ENCODE measurements at regions not wholly inside any gene's neighbourhood (a gene's known extent, or its start where the extent isn't known, plus 50 kb on each side); places are given as distances from the start of the nearest gene placed in this dataset.
"Not testable (repeated sequence)": the region's sequence is repeated elsewhere in the genome, so short reads cannot be mapped to it uniquely, and the experiment has no call there.

- H3K9me3 ChIP-seq (ENCODE audit: control insufficient read depth in 4 of 4, low read length in 3 of 4): no peaks in the 10 kb centered on the region
- H3K36me3 ChIP-seq (ENCODE audit: control insufficient read depth in 4 of 4, insufficient read depth in 3 of 4, low read depth in 1 of 4, low read length in 3 of 4): no peaks in the 10 kb centered on the region
- no peaks in the 10 kb centered on the region for H3K4me1 ChIP-seq (ENCODE audit: control insufficient read depth in 4 of 4, insufficient read depth in 4 of 4, low read length in 3 of 4)
- H3K4me3 ChIP-seq (ENCODE audit: low read depth in 1 of 3, low read length in 3 of 3): no peak overlapping the region
- no peak for DNase-seq (ENCODE audit: low spot score)
- H3K27ac ChIP-seq (ENCODE audit: low read depth in 1 of 2, low read length in 2 of 2): no peak overlapping the region
- TF ChIP-seq HNF4A (conservative IDR thresholded peaks at IDR 0.05) (no peak), YY1 (IDR thresholded peaks at IDR 0.05) (no peak), FOXA1 (IDR thresholded peaks at IDR 0.05) (no peak), NR2F2 (IDR thresholded peaks at IDR 0.05) (no peak), FOXA2 (IDR thresholded peaks at IDR 0.05) (no peak), HNF4G (IDR thresholded peaks at IDR 0.05) (no peak), TAF1 (conservative IDR thresholded peaks at IDR 0.05) (no peak), CTCF (IDR thresholded peaks at IDR 0.05; ENCODE audit: low read depth, low read length, missing input control) (no peak)
- TF ChIP-seq, protein P1, sequence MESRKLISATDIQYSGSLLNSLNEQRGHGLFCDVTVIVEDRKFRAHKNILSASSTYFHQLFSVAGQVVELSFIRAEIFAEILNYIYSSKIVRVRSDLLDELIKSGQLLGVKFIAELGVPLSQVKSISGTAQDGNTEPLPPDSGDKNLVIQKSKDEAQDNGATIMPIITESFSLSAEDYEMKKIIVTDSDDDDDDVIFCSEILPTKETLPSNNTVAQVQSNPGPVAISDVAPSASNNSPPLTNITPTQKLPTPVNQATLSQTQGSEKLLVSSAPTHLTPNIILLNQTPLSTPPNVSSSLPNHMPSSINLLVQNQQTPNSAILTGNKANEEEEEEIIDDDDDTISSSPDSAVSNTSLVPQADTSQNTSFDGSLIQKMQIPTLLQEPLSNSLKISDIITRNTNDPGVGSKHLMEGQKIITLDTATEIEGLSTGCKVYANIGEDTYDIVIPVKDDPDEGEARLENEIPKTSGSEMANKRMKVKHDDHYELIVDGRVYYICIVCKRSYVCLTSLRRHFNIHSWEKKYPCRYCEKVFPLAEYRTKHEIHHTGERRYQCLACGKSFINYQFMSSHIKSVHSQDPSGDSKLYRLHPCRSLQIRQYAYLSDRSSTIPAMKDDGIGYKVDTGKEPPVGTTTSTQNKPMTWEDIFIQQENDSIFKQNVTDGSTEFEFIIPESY (IDR thresholded peaks at IDR 0.05): no peak
- TF ChIP-seq, protein P2, sequence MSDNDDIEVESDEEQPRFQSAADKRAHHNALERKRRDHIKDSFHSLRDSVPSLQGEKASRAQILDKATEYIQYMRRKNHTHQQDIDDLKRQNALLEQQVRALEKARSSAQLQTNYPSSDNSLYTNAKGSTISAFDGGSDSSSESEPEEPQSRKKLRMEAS (IDR thresholded peaks at IDR 0.05): no peak
- WGBS: 90% methylated on average over 6 of the region's 6 CpGs
- H3K9ac ChIP-seq (ENCODE audit: low read depth in 1 of 2, low read length in 2 of 2): no peak overlapping the region
- no peaks in the 10 kb centered on the region for H3K27me3 ChIP-seq (ENCODE audit: control insufficient read depth in 4 of 4, insufficient read depth in 4 of 4, low read length in 3 of 4)
These were observed 153.3 kb downstream of the AVL9 start for GRCh38 chr7:32648408-32649156.

GRCh38 chr7:32645255-32645654 lies 150.0 kb downstream of the AVL9 start:
- not testable (repeated sequence) for H3K36me3 ChIP-seq (ENCODE audit: control insufficient read depth in 4 of 4, insufficient read depth in 3 of 4, low read depth in 1 of 4, low read length in 3 of 4); H3K4me3 ChIP-seq (ENCODE audit: low read depth in 1 of 3, low read length in 3 of 3); H3K9ac ChIP-seq (ENCODE audit: low read depth in 1 of 2, low read length in 2 of 2); DNase-seq (ENCODE audit: low spot score); H3K27ac ChIP-seq (ENCODE audit: low read depth in 1 of 2, low read length in 2 of 2); H3K9me3 ChIP-seq (ENCODE audit: control insufficient read depth in 4 of 4, low read length in 3 of 4); H3K27me3 ChIP-seq (ENCODE audit: control insufficient read depth in 4 of 4, insufficient read depth in 4 of 4, low read length in 3 of 4); H3K4me1 ChIP-seq (ENCODE audit: control insufficient read depth in 4 of 4, insufficient read depth in 4 of 4, low read length in 3 of 4)
- WGBS: 92% methylated on average over 2 of the region's 2 CpGs

- no peak overlapping the region for H3K9ac ChIP-seq (ENCODE audit: low read depth in 1 of 2, low read length in 2 of 2)
- DNase-seq (ENCODE audit: low spot score): no peak
- H3K36me3 ChIP-seq (ENCODE audit: control insufficient read depth in 4 of 4, insufficient read depth in 3 of 4, low read depth in 1 of 4, low read length in 3 of 4): no peaks in the 10 kb centered on the region
- H3K27ac ChIP-seq (ENCODE audit: low read depth in 1 of 2, low read length in 2 of 2): no peak overlapping the region
- H3K9me3 ChIP-seq (ENCODE audit: control insufficient read depth in 4 of 4, low read length in 3 of 4): no peaks in the 10 kb centered on the region
- H3K4me3 ChIP-seq (ENCODE audit: low read depth in 1 of 3, low read length in 3 of 3): no peak overlapping the region
- TF ChIP-seq JUND (IDR thresholded peaks at IDR 0.05) (no peak), CTCF (IDR thresholded peaks at IDR 0.05; ENCODE audit: low read depth, low read length, missing input control) (no peak), ATF3 (IDR thresholded peaks at IDR 0.05) (no peak), NR2F2 (IDR thresholded peaks at IDR 0.05) (no peak), RXRA (IDR thresholded peaks at IDR 0.05) (no peak), YY1 (IDR thresholded peaks at IDR 0.05) (no peak), SP1 (IDR thresholded peaks at IDR 0.05) (no peak), FOXA2 (IDR thresholded peaks at IDR 0.05) (no peak), FOXA1 (IDR thresholded peaks at IDR 0.05) (no peak), TAF1 (conservative IDR thresholded peaks at IDR 0.05) (no peak)
- TF ChIP-seq, protein P2 (IDR thresholded peaks at IDR 0.05): no peak
- TF ChIP-seq, protein P1 (IDR thresholded peaks at IDR 0.05): no peak
- 96% methylated on average over 5 of the region's 5 CpGs for WGBS
- H3K27me3 ChIP-seq (ENCODE audit: control insufficient read depth in 4 of 4, insufficient read depth in 4 of 4, low read length in 3 of 4): no peaks in the 10 kb centered on the region
- H3K4me1 ChIP-seq (ENCODE audit: control insufficient read depth in 4 of 4, insufficient read depth in 4 of 4, low read length in 3 of 4): no peaks in the 10 kb centered on the region
These were observed 147.9 kb downstream of the AVL9 start for GRCh38 chr7:32643194-32643593.
